ENCODE measurements at regions not wholly inside any gene's neighbourhood (a gene's known extent, or its start where the extent isn't known, plus 50 kb on each side); places are given as distances from the start of the nearest gene placed in this dataset.

DNA sequence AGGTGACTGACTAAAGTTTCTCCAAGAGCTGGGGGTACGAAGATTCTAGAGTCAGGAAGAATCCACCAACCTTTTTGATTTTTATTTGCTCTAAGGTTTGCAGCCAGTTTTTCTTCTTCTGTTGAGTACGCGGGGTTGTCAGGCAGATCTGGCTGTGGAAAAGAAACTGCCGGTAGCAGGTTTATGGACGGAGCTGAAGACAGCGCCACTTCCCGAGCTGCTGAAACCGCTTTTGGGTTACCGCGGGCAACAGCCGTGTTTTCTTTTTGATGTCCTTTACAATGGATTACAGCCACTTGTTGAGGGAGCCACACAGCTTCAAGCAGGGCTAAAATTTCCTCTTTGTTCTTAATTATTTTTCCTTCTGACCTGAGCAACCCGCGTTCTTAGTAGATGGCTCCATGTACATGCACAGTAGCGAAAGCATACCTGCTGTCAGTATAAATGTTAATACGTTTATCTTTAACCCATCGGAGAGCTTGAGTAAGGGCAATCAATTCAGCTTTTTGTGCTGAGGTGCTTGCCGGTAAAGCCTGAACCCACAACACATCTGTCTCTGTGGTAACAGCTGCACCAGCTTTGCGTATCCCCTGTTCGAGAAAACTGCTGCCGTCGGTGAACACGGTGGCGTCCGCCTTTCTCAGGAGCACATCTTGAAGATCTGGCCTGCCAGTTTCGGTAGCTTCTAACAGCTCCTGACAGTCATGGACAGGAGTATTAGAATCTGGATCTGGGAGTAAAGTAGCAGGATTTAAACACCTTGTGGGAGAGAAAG is 674.3 kb downstream of the TMEM121 start:
- TF ChIP-seq, protein P1, sequence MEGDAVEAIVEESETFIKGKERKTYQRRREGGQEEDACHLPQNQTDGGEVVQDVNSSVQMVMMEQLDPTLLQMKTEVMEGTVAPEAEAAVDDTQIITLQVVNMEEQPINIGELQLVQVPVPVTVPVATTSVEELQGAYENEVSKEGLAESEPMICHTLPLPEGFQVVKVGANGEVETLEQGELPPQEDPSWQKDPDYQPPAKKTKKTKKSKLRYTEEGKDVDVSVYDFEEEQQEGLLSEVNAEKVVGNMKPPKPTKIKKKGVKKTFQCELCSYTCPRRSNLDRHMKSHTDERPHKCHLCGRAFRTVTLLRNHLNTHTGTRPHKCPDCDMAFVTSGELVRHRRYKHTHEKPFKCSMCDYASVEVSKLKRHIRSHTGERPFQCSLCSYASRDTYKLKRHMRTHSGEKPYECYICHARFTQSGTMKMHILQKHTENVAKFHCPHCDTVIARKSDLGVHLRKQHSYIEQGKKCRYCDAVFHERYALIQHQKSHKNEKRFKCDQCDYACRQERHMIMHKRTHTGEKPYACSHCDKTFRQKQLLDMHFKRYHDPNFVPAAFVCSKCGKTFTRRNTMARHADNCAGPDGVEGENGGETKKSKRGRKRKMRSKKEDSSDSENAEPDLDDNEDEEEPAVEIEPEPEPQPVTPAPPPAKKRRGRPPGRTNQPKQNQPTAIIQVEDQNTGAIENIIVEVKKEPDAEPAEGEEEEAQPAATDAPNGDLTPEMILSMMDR (IDR thresholded peaks at IDR 0.05): no peak
- H3K27me3 Mint-ChIP-seq: peaks cover 24% of the 10 kb centered on the region
- intact Hi-C loops (cut with micrococcal nuclease): no loop called here
- peak overlapping the region; percentile 57 for H3K4me3 Mint-ChIP-seq
- no peak overlapping the region for H3K27ac Mint-ChIP-seq
- POLR2A ChIA-PET: interaction anchor here (0.8 to 1.6 kb wide), 2 partner anchors 9 to 29 kb away, joined by 3 to 4 read pairs; no protein-coding TSS in a partner anchor
- no peaks in the 10 kb centered on the region for H3K9me3 Mint-ChIP-seq
- DNase-seq (peak; percentile 32), ATAC-seq (peak; percentile 30)
- CTCF ChIA-PET: interaction anchor here (0.9 to 4.0 kb wide), 7 partner anchors 9 to 268 kb away, joined by 3 to 20 read pairs (median 3); no protein-coding TSS in a partner anchor
- no peaks in the 10 kb centered on the region for H3K36me3 Mint-ChIP-seq (ENCODE audit: low read depth)
- H3K4me1 Mint-ChIP-seq (ENCODE audit: low read depth): peaks cover 10% of the 10 kb centered on the region

DNA sequence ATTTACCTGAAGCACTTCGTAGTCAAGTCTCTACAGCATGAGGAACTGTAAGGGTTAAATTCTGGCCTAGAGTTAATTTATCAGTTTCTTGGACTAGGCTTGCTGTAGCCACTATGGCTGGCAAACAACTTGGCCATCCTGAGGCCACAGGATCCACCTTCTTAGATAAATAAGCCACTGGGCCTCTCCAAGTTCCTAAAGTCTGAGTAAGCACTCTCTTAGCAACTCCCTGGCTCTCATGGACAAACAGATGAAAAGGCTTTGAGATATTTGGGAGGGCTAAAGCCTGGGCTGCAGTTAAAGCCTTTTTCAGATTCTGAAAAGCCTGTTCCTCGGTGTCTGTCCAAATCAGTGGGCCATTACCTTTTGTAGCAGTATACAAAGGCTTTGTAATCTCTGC is 675.0 kb downstream of the TMEM121 start:
- Mint-ChIP-seq H3K9me3 (no peaks in the 10 kb centered on the region), H3K4me1 (ENCODE audit: low read depth) (peaks cover 10% of the 10 kb centered on the region), H3K27me3 (peaks cover 24% of the 10 kb centered on the region), H3K27ac (no peak overlapping the region), H3K4me3 (no peak overlapping the region), H3K36me3 (ENCODE audit: low read depth) (no peaks in the 10 kb centered on the region)
- ATAC-seq (no peak), DNase-seq (no peak)
- TF ChIP-seq, protein P1 (IDR thresholded peaks at IDR 0.05): no peak
- CTCF ChIA-PET: interaction anchor here (1.2 to 4.0 kb wide), 2 partner anchors 8 to 16 kb away, joined by 3 to 20 read pairs; no protein-coding TSS in a partner anchor
- intact Hi-C loops (cut with micrococcal nuclease): no loop called here
- POLR2A ChIA-PET: interaction anchor here (0.8 kb wide), 1 partner anchor 9 kb away, joined by 3 read pairs; no protein-coding TSS in a partner anchor

DNA sequence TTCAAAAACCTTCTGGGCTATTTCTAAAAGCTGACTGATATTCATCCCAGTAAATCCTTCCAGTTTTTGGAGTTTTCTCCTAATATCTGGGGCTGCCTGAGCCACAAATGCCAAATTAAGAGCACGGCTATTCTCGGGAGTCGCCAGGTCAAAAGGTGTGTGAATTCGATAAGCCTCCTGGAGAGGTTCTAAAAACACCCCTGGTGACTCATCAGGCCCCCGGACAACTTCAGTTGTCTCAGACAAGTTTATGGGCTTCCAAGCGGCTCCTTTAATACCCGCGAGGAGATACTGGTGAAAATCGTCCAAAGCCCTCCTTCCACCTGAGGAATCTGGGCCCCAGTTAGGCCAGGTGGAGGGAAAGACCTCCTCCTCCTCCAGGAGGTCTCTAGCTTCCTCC is 677.1 kb downstream of the TMEM121 start:
- H3K27me3 Mint-ChIP-seq: peaks cover 24% of the 10 kb centered on the region
- H3K4me1 Mint-ChIP-seq (ENCODE audit: low read depth): peaks cover 8% of the 10 kb centered on the region
- intact Hi-C loops (cut with micrococcal nuclease): no loop called here
- no peaks in the 10 kb centered on the region for H3K36me3 Mint-ChIP-seq (ENCODE audit: low read depth)
- H3K4me3 Mint-ChIP-seq: no peak overlapping the region
- TF ChIP-seq, protein P1 (IDR thresholded peaks at IDR 0.05): no peak
- H3K9me3 Mint-ChIP-seq: no peaks in the 10 kb centered on the region
- DNase-seq (no peak), ATAC-seq (no peak)
- CTCF ChIA-PET: no interaction called here
- POLR2A ChIA-PET: no interaction called here
- H3K27ac Mint-ChIP-seq: no peak overlapping the region

DNA sequence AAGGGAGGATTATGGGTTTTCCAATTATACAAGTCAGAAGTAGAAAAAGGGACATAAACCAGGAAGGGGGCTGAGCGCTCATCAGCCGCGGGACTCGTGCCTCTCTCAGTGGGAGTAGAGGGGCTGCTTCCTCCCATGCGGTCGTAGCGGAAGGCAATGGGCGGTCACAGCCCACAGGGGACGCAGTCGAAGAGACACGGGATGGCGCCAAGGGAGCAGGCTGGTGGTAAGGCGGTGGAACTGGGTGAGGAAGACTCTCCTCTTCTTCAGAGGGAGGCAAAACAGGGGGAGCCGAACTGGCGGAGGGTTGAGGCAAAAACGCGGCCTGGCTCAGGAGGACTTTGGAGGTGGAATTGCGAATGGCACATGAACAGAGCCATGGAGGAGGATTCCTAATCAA is 677.7 kb downstream of the TMEM121 start:
- no peak overlapping the region for H3K4me3 Mint-ChIP-seq
- peaks cover 8% of the 10 kb centered on the region for H3K4me1 Mint-ChIP-seq (ENCODE audit: low read depth)
- intact Hi-C loops (cut with micrococcal nuclease): no loop called here
- ChIA-PET POLR2A (no interaction called here), CTCF (no interaction called here)
- no peak overlapping the region for H3K27ac Mint-ChIP-seq
- H3K9me3 Mint-ChIP-seq: no peaks in the 10 kb centered on the region
- ATAC-seq: no peak
- peaks cover 23% of the 10 kb centered on the region for H3K27me3 Mint-ChIP-seq
- DNase-seq: no peak
- H3K36me3 Mint-ChIP-seq (ENCODE audit: low read depth): no peaks in the 10 kb centered on the region
- TF ChIP-seq, protein P1 (IDR thresholded peaks at IDR 0.05): no peak

GRCh38 chr14:106207316-106207715 is 680.9 kb downstream of the TMEM121 start:
- H3K4me1 Mint-ChIP-seq (ENCODE audit: low read depth): peaks cover 8% of the 10 kb centered on the region
- intact Hi-C loops (cut with micrococcal nuclease): no loop called here
- no peak overlapping the region for H3K4me3 Mint-ChIP-seq
- no peak overlapping the region for H3K27ac Mint-ChIP-seq
- no peaks in the 10 kb centered on the region for H3K9me3 Mint-ChIP-seq
- CTCF ChIA-PET: no interaction called here
- DNase-seq (no peak), ATAC-seq (no peak)
- H3K27me3 Mint-ChIP-seq: peaks cover 3% of the 10 kb centered on the region
- H3K36me3 Mint-ChIP-seq (ENCODE audit: low read depth): no peaks in the 10 kb centered on the region
- POLR2A ChIA-PET: no interaction called here
- TF ChIP-seq, protein P1 (IDR thresholded peaks at IDR 0.05): no peak
